ENCODE measurements at regions not wholly inside any gene's neighbourhood (a gene's known extent, or its start where the extent isn't known, plus 50 kb on each side); places are given as distances from the start of the nearest gene placed in this dataset.
"Not testable (repeated sequence)": the region's sequence is repeated elsewhere in the genome, so short reads cannot be mapped to it uniquely, and the experiment has no call there.

DNA sequence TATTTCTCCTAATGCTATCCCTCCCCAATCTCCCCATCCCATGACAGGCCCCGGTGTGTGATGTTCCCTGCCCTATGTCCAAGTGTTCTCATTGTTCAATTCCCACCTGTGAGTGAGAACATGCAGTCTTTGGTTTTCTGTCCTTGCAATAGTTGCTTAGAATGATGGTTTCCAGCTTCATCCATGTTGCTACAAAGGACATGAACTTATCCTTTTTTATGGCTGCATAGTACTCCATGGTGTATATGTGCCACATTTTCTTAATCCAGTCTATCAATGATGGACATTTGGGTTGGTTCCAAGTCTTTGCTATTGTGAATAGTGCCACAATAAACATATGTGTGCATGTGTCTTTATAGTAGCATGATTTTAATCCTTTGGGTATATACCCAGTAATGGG is 51.3 kb upstream of the RIOK2 start:
- not testable (repeated sequence) for H3K4me1 ChIP-seq (ENCODE audit: insufficient read depth, low read length); H3K36me3 ChIP-seq (ENCODE audit: insufficient read depth, low read depth, low read length); H3K9me3 ChIP-seq (ENCODE audit: insufficient read depth, low read depth, low read length); H3K27ac ChIP-seq (ENCODE audit: low read length); H3K27me3 ChIP-seq (ENCODE audit: insufficient read depth, low read length); H3K9ac ChIP-seq (ENCODE audit: low read depth, low read length); H3K4me3 ChIP-seq (ENCODE audit: low read length)

DNA sequence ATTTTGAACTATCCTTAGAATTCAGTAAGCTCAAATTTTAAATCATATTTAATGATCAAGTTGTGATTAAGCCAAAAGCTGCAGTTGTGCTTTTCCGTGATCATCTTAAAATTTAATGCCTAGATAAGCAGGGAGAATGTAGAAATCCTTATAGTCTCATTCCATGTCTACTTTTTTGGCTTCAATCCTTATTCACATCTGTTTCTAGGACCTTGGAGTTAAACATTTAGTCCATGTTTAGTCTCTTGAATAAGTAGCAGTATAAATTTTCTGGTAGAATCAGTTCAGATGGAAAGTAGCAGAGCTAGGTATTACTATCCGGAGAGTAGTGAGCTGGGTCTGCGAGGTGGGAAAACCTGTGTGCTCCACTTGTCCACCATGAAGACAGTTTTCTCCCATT is 59.3 kb upstream of the RIOK2 start:
- H3K4me1 ChIP-seq (ENCODE audit: insufficient read depth, low read length) = no peaks in the 10 kb centered on the region
- H3K36me3 ChIP-seq (ENCODE audit: insufficient read depth, low read depth, low read length) = no peaks in the 10 kb centered on the region
- no peak overlapping the region for H3K27ac ChIP-seq (ENCODE audit: low read length)
- H3K4me3 ChIP-seq (ENCODE audit: low read length) = no peak overlapping the region
- H3K27me3 ChIP-seq (ENCODE audit: insufficient read depth, low read length) = no peaks in the 10 kb centered on the region
- H3K9ac ChIP-seq (ENCODE audit: low read depth, low read length) = no peak overlapping the region
- peaks cover 4% of the 10 kb centered on the region; the same call in 1 of the 2 replicates for H3K9me3 ChIP-seq (ENCODE audit: insufficient read depth, low read depth, low read length)

DNA sequence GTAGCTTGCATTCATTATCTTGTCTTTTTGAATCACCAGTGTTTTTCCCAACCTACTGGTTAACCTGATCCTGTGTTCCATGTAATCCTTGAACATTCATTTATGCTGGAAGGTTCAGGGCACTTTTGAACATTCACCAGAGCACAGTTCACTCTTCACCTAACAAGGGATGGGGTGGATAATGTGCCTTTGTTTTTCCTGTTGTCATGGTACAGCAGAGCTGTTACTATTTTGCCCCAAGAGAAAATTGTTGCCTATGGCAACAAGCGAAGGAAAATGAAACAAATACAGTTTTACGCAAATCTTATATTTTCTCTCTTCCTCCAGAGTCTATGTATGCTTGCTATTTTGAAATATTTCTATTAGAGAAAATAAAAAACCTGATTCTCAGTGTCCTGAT is 60.3 kb upstream of the RIOK2 start:
- H3K36me3 ChIP-seq (ENCODE audit: insufficient read depth, low read depth, low read length) = no peaks in the 10 kb centered on the region
- no peaks in the 10 kb centered on the region for H3K27me3 ChIP-seq (ENCODE audit: insufficient read depth, low read length)
- no peak overlapping the region for H3K9ac ChIP-seq (ENCODE audit: low read depth, low read length)
- no peak overlapping the region for H3K4me3 ChIP-seq (ENCODE audit: low read length)
- H3K4me1 ChIP-seq (ENCODE audit: insufficient read depth, low read length) = no peaks in the 10 kb centered on the region
- H3K27ac ChIP-seq (ENCODE audit: low read length) = no peak overlapping the region
- H3K9me3 ChIP-seq (ENCODE audit: insufficient read depth, low read depth, low read length) = peaks cover 4% of the 10 kb centered on the region; the same call in 1 of the 2 replicates

DNA sequence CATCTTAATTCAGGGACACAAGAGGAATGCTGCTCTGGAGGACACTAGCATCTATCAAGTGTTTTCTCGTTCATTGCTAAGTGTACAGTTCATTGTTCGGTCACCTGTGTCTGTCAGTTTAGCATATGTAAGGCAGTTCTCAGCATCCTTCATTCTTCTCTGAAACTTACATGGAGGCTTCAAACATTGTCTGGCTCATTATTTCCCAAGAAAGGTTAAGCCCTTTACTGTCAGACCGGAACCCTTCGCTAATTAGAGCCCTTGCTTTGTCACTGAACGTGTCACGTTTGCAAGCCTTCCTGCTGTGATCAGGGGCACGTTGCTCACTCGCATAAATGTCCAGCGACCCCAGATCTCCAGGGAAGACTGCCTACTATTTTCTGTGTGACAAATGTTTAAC is 62.3 kb upstream of the RIOK2 start:
- Histone ChIP-seq H3K9me3 (ENCODE audit: insufficient read depth, low read depth, low read length) (peaks cover 4% of the 10 kb centered on the region; the same call in 1 of the 2 replicates), H3K36me3 (ENCODE audit: insufficient read depth, low read depth, low read length) (no peaks in the 10 kb centered on the region), H3K4me1 (ENCODE audit: insufficient read depth, low read length) (no peaks in the 10 kb centered on the region), H3K27me3 (ENCODE audit: insufficient read depth, low read length) (no peaks in the 10 kb centered on the region), H3K27ac (ENCODE audit: low read length) (no peak overlapping the region), H3K9ac (ENCODE audit: low read depth, low read length) (no peak overlapping the region), H3K4me3 (ENCODE audit: low read length) (no peak overlapping the region)

DNA sequence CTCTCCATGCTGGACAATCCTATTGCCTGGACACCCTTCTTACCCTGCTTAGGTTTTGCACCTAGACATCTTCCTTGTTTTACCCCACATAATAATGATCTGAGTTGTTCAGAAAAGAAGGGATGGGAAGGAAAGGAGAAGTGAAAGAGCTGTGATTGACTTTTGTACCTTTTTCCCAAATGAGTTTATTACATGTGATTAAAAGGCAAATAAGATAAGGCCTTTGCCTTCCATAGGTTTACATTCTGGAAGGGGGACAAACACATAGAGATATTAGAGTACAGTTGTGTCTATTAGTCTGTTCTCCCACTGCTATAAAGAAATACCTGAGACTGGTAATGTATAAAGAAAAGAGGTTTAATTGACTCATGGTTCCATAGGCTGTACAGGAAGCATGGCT is 67.1 kb upstream of the RIOK2 start:
- H3K36me3 ChIP-seq (ENCODE audit: insufficient read depth, low read depth, low read length) = no peaks in the 10 kb centered on the region
- no peaks in the 10 kb centered on the region for H3K4me1 ChIP-seq (ENCODE audit: insufficient read depth, low read length)
- H3K9ac ChIP-seq (ENCODE audit: low read depth, low read length) = no peak overlapping the region
- H3K9me3 ChIP-seq (ENCODE audit: insufficient read depth, low read depth, low read length) = peaks cover 11% of the 10 kb centered on the region; the same call in 1 of the 2 replicates
- no peaks in the 10 kb centered on the region for H3K27me3 ChIP-seq (ENCODE audit: insufficient read depth, low read length)
- no peak overlapping the region for H3K27ac ChIP-seq (ENCODE audit: low read length)
- no peak overlapping the region for H3K4me3 ChIP-seq (ENCODE audit: low read length)

DNA sequence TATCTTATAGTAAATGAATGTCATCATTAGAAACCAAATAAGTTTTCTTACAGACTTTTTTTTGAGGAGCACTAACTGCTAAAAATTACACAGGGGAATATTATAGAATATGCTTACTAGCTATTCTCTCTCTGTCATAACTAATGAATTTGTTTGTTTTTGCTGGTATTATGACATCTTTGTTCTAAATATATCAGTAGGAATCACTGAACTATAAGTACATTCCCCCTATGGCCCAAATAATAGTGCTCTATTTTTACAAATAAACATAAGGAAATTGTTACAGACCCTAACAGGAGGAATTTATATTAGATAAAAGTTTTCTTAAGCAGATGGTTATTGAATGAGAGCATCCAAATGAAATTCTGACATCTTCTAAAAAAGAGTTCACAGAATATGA is 83.0 kb upstream of the RIOK2 start:
- H3K4me3 ChIP-seq (ENCODE audit: low read length) = no peak overlapping the region
- no peaks in the 10 kb centered on the region for H3K9me3 ChIP-seq (ENCODE audit: insufficient read depth, low read depth, low read length)
- no peaks in the 10 kb centered on the region for H3K36me3 ChIP-seq (ENCODE audit: insufficient read depth, low read depth, low read length)
- H3K9ac ChIP-seq (ENCODE audit: low read depth, low read length) = no peak overlapping the region
- H3K27me3 ChIP-seq (ENCODE audit: insufficient read depth, low read length) = no peaks in the 10 kb centered on the region
- no peak overlapping the region for H3K27ac ChIP-seq (ENCODE audit: low read length)
- H3K4me1 ChIP-seq (ENCODE audit: insufficient read depth, low read length) = no peaks in the 10 kb centered on the region

DNA sequence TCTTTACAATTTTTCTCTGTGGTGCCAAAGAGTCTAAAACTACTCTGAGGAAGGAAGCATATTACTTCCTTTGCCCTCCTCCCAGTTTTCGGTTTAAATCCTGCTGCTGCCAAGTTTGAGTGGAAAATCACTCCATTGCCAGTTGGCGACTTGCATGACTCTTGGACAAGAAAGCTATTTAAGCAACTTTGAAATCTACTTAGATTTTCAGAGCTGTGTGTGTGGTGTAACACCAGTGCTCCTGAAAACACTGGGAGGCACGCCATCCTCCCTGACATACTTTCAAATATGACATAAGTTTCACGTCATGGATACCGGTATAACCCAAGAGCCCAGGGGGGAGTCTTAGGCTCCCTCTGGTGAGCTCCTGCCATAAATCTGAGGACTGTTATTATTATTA is 83.5 kb upstream of the RIOK2 start:
- H3K9ac ChIP-seq (ENCODE audit: low read depth, low read length) = no peak overlapping the region
- no peaks in the 10 kb centered on the region for H3K4me1 ChIP-seq (ENCODE audit: insufficient read depth, low read length)
- no peak overlapping the region for H3K4me3 ChIP-seq (ENCODE audit: low read length)
- H3K27me3 ChIP-seq (ENCODE audit: insufficient read depth, low read length) = no peaks in the 10 kb centered on the region
- no peaks in the 10 kb centered on the region for H3K9me3 ChIP-seq (ENCODE audit: insufficient read depth, low read depth, low read length)
- no peak overlapping the region for H3K27ac ChIP-seq (ENCODE audit: low read length)
- no peaks in the 10 kb centered on the region for H3K36me3 ChIP-seq (ENCODE audit: insufficient read depth, low read depth, low read length)

DNA sequence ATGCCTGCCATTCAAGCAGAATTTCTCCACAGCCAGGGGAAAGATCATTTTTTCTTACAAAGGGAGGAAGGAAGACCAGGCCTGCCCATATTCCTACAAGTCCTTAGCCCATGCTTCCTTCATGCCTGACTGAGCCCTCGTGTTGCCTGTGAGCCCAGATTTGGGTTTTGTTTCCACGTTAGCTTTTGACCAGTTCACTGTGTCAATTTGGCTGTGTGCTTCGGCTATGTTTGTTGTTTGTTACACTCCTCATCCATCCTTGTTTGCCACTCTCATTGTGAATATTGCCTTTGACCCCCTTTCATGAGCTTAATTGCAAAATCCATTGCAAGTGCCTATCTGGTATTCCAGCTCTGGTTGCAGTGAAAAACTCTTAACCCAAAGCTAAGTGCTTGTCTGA is 84.7 kb upstream of the RIOK2 start:
- peaks cover 9% of the 10 kb centered on the region; the same call in 1 of the 2 replicates for H3K9me3 ChIP-seq (ENCODE audit: insufficient read depth, low read depth, low read length)
- H3K27ac ChIP-seq (ENCODE audit: low read length) = no peak overlapping the region
- H3K27me3 ChIP-seq (ENCODE audit: insufficient read depth, low read length) = no peaks in the 10 kb centered on the region
- no peak overlapping the region for H3K9ac ChIP-seq (ENCODE audit: low read depth, low read length)
- H3K4me3 ChIP-seq (ENCODE audit: low read length) = no peak overlapping the region
- no peaks in the 10 kb centered on the region for H3K4me1 ChIP-seq (ENCODE audit: insufficient read depth, low read length)
- no peaks in the 10 kb centered on the region for H3K36me3 ChIP-seq (ENCODE audit: insufficient read depth, low read depth, low read length)

DNA sequence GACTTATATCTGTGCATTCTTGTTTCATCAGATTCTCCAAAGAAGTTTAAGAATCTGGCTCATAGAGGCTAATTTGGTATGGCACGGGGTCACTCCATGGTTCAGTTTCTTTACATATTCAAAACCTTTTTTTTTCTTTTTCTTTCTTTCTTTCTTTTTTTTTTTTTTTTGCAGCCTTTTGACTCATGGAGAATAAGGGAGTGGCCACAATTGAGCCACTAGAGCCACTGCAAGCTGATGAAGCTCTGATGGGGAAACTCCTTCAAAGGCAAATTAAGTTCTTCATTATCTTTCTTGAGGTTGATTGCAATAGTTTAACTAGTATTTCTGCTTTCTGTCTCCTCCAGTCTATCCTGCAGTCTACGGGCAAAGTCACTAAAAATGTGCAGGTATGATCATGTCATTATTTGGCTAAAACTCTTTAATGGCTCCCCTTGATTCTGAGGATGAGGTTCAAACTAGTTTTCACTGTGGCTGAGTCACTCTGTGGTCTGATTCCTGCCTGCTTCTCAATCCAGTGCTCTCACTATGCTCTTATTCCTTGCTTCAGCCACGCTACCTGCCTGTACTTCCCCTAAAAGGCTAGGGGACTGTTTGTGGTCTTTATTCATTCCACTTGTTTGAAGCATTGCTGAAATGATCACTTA is 93.5 kb upstream of the RIOK2 start:
- Histone ChIP-seq H3K9me3 (ENCODE audit: insufficient read depth, low read depth, low read length) (peaks cover 11% of the 10 kb centered on the region; the same call in 1 of the 2 replicates), H3K36me3 (ENCODE audit: insufficient read depth, low read depth, low read length) (no peaks in the 10 kb centered on the region), H3K4me1 (ENCODE audit: insufficient read depth, low read length) (no peaks in the 10 kb centered on the region), H3K27ac (ENCODE audit: low read length) (no peak overlapping the region), H3K4me3 (ENCODE audit: low read length) (no peak overlapping the region), H3K27me3 (ENCODE audit: insufficient read depth, low read length) (no peaks in the 10 kb centered on the region), H3K9ac (ENCODE audit: low read depth, low read length) (no peak overlapping the region)

DNA sequence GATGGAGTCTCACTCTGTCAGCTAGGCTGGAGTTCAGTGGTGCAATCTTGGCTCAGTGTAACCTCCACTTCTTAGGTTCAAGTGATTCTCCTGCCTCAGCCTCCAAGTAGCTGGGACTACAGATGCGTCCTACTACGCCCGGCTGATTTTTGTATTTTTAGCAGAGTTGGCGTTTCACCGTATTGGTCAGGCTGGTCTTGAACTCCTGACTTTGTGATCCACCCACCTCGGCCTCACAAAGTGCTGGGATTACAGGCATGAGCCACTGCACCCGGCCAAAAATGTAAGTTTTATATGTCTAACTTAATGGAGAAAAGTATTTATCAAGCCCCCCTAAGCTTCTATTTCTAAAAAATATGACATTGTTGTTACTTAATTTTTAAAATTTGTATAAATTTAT is 98.2 kb upstream of the RIOK2 start:
- H3K27me3 ChIP-seq (ENCODE audit: insufficient read depth, low read length) = no peaks in the 10 kb centered on the region
- H3K4me1 ChIP-seq (ENCODE audit: insufficient read depth, low read length) = no peaks in the 10 kb centered on the region
- H3K36me3 ChIP-seq (ENCODE audit: insufficient read depth, low read depth, low read length) = no peaks in the 10 kb centered on the region
- H3K9me3 ChIP-seq (ENCODE audit: insufficient read depth, low read depth, low read length) = no peaks in the 10 kb centered on the region; the same call in 1 of the 2 replicates
- H3K9ac ChIP-seq (ENCODE audit: low read depth, low read length) = no peak overlapping the region
- no peak overlapping the region for H3K27ac ChIP-seq (ENCODE audit: low read length)
- no peak overlapping the region for H3K4me3 ChIP-seq (ENCODE audit: low read length)

DNA sequence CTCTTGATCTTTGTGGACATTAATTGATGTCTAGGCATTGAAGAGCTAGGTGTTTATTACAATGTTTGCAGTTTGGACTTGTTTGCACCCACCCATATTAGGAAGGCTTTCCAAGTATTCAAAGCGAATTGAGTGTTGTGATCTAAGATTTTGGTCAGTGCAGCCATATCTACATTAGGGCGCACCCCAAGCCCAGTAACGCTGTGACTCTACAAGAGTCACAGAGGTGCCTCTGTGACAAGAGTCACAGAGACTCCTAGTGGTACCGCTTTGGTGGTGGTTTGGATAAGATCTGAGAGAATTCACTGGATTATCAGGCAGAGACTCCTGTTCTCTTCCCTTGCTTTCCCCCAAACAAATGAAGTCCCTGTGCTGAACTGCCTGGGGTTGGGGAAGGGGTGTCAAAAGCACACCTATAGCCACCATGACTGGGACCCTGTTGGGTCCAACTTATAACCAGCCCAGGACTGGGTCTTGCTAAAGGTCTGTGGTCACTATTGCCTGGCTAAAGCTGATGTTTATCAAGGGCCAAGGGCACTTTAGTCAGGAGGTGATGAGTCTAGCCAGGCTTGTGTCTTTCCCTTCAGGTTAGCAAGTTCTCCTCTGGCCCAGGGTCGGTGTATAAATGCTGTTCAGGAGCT is 114.1 kb upstream of the RIOK2 start:
- Histone ChIP-seq H3K36me3 (ENCODE audit: insufficient read depth, low read depth, low read length) (no peaks in the 10 kb centered on the region), H3K27ac (ENCODE audit: low read length) (no peak overlapping the region), H3K4me3 (ENCODE audit: low read length) (no peak overlapping the region), H3K9ac (ENCODE audit: low read depth, low read length) (no peak overlapping the region), H3K27me3 (ENCODE audit: insufficient read depth, low read length) (no peaks in the 10 kb centered on the region), H3K4me1 (ENCODE audit: insufficient read depth, low read length) (no peaks in the 10 kb centered on the region), H3K9me3 (ENCODE audit: insufficient read depth, low read depth, low read length) (no peaks in the 10 kb centered on the region)

DNA sequence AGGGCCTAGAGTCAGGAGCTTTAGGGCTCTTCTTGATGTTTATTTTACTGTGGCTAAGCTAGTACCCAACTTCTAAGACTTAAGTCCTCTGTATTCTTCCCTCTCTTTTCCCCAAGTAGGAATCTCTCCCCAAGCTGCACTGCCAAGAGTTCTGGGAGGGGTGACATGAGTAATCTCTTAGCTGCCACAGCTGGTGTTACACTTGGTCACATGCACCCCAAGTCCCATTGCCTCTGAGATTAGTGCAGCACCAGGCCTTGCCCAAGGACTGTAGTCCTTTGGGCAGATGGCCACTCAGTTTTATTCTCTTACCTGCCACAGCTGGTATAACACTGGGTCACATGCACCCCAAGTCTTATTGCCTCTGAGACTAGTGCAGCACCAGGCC is 114.7 kb upstream of the RIOK2 start:
- Histone ChIP-seq H3K36me3 (ENCODE audit: insufficient read depth, low read depth, low read length) (no peaks in the 10 kb centered on the region), H3K27ac (ENCODE audit: low read length) (no peak overlapping the region), H3K4me1 (ENCODE audit: insufficient read depth, low read length) (no peaks in the 10 kb centered on the region), H3K9ac (ENCODE audit: low read depth, low read length) (no peak overlapping the region), H3K4me3 (ENCODE audit: low read length) (no peak overlapping the region), H3K27me3 (ENCODE audit: insufficient read depth, low read length) (no peaks in the 10 kb centered on the region), H3K9me3 (ENCODE audit: insufficient read depth, low read depth, low read length) (no peaks in the 10 kb centered on the region)
